DND-41 (cell line): ENCODE measurements at regions not wholly inside any gene's neighbourhood (a gene's known extent, or its start where the extent isn't known, plus 50 kb on each side); places are given as distances from the start of the nearest gene placed in this dataset.

Experiments
- EZH2 ChIP-seq: IDR thresholded peaks from 3 replicates; pipeline ENCODE4 v1.6.1; 2012; ENCODE audit warnings: borderline replicate concordance, low read depth, mild to moderate bottlenecking, moderate library complexity, low read length, inconsistent platforms; ENCODE audit not compliant: severe bottlenecking
- TF ChIP-seq, protein P1 (sequence below): IDR thresholded peaks from 2 replicates; pipeline ENCODE4 v1.5.1; 2012; ENCODE audit warnings: borderline replicate concordance, low read length, moderate library complexity, mild to moderate bottlenecking; ENCODE audit not compliant: poor library complexity, severe bottlenecking; ENCODE audit errors: extremely low read depth

DNA sequence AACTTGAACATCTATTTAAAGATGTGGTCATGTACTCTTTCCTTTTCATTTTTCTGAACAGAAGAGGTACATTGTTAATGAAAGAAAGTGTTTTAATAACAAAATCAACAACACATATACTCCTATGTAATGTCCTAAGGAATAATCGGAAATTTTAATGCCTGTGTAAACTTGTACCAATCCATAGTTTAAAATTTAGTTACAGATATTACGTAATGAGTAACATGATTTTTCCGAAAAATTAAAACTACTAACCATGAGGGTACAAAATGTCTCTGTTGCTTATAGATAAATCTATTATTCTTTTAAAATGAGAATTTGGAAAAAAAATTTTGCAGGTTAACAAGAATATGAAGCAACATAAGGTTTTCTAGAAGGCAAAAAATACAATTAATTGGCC, 220.1 kb downstream of the BCAT1 start:
- TF ChIP-seq, protein P1, sequence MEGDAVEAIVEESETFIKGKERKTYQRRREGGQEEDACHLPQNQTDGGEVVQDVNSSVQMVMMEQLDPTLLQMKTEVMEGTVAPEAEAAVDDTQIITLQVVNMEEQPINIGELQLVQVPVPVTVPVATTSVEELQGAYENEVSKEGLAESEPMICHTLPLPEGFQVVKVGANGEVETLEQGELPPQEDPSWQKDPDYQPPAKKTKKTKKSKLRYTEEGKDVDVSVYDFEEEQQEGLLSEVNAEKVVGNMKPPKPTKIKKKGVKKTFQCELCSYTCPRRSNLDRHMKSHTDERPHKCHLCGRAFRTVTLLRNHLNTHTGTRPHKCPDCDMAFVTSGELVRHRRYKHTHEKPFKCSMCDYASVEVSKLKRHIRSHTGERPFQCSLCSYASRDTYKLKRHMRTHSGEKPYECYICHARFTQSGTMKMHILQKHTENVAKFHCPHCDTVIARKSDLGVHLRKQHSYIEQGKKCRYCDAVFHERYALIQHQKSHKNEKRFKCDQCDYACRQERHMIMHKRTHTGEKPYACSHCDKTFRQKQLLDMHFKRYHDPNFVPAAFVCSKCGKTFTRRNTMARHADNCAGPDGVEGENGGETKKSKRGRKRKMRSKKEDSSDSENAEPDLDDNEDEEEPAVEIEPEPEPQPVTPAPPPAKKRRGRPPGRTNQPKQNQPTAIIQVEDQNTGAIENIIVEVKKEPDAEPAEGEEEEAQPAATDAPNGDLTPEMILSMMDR = no peak
- TF ChIP-seq EZH2 = no peak
